A549 (cell line): ENCODE measurements at regions not wholly inside any gene's neighbourhood (a gene's known extent, or its start where the extent isn't known, plus 50 kb on each side); places are given as distances from the start of the nearest gene placed in this dataset.

ENCODE experiments used
- ATAC-seq, 2 experiments: fragments of 200-7000 bp in 1 of 2; fragments of >200 bp in 1 of 2; cut with Nextera tagmentation in 1 of 2; cut with Tn5 transposase in 1 of 2; 3 replicates each; pipeline versions ENCODE4 v1.8.0 to v1.9.1; 2018 to 2020; ENCODE audit warnings: mild to moderate bottlenecking in 1 of 2, moderate library complexity in 1 of 2
- CTCF ChIA-PET: fragments of 300-600 bp; sonication (Branson Sonifier 250); formaldehyde crosslinking; extraction: SDS; loops from one replicate; lab custom pipeline; 2021; ENCODE audit warnings: antibody characterized with exemption, inconsistent platforms; lab: Yijun Ruan, JAX
- POLR2A ChIA-PET: fragments of 350-600 bp; formaldehyde crosslinking; extraction: SDS; loops from one replicate; lab custom pipeline; 2021; ENCODE audit warnings: antibody characterized with exemption, inconsistent platforms; lab: Yijun Ruan, JAX
- DNase-seq, 2 experiments: peaks; one replicate each; pipeline versions ENCODE4 v3.0.0 to v3.0.0-alpha.2; 2011 to 2016; ENCODE audit warnings: low read depth in 1 of 2, low spot score in 1 of 2
- FAIRE-seq: peaks from 2 replicates; lab custom pipeline; 2011; peaks lifted over from hg19 to GRCh38; lab: Jason Lieb, UNC
- H3K27ac ChIP-seq, 2 experiments: fragments of >200 bp; sonication (Bioruptor Twin); formaldehyde crosslinking; 3 replicates each; pipeline ENCODE4 v1.5.1; 2016 to 2017
- H3K4me1 ChIP-seq: fragments of >200 bp; sonication (Bioruptor Twin); formaldehyde crosslinking; 3 replicates; pipeline ENCODE4 v1.6.1; 2016
- H3K4me2 ChIP-seq: fragments of >200 bp; sonication (Bioruptor Twin); formaldehyde crosslinking; 3 replicates; pipeline ENCODE4 v1.6.1; 2016
- H3K4me3 ChIP-seq: fragments of >200 bp; sonication (Bioruptor Twin); formaldehyde crosslinking; 3 replicates; pipeline ENCODE4 v1.5.1; 2016
- H3K9me3 ChIP-seq: fragments of >200 bp; sonication (Bioruptor Twin); formaldehyde crosslinking; 3 replicates; pipeline ENCODE4 v1.6.1; 2016
- ATOH8 ChIP-seq: fragments of 250-450 bp; sonication (Bioruptor Pico); IDR thresholded peaks from 2 replicates; pipeline ENCODE4 v1.5.0; 2020; ENCODE audit warnings: low read depth, mild to moderate bottlenecking, moderate library complexity
- BCL3 ChIP-seq: fragments of >200 bp; sonication (Bioruptor Twin); formaldehyde crosslinking; IDR thresholded peaks from 3 replicates; pipeline ENCODE4 v1.6.1; 2016
- BHLHE40 ChIP-seq: IDR thresholded peaks from 2 replicates; pipeline ENCODE4 v1.6.1; 2012; ENCODE audit warnings: low read depth, low read length, inconsistent platforms
- CBX2 ChIP-seq: fragments of 200-600 bp; sonication (generic); IDR thresholded peaks from 2 replicates; pipeline ENCODE4 v1.6.1; 2016; ENCODE audit warnings: low read depth, mild to moderate bottlenecking, borderline replicate concordance
- CBX8 ChIP-seq: fragments of 200-600 bp; sonication (generic); IDR thresholded peaks from 2 replicates; pipeline ENCODE4 v1.6.1; 2016
- CTCF ChIP-seq: fragments of >200 bp; sonication (Bioruptor Twin); formaldehyde crosslinking; IDR thresholded peaks from 3 replicates; pipeline ENCODE4 v1.5.1; 2016
- E2F6 ChIP-seq: IDR thresholded peaks from 2 replicates; pipeline ENCODE4 v1.6.1; 2012; ENCODE audit warnings: low read depth, borderline replicate concordance
- EHF ChIP-seq: fragments of 250-450 bp; sonication (Bioruptor Pico); IDR thresholded peaks from 2 replicates; pipeline ENCODE4 v1.5.0; 2020; ENCODE audit warnings: mild to moderate bottlenecking
- EHMT2 ChIP-seq: fragments of 200-600 bp; sonication (generic); IDR thresholded peaks from 2 replicates; pipeline ENCODE4 v1.6.1; 2016; ENCODE audit warnings: antibody characterized with exemption, low read depth, mild to moderate bottlenecking, moderate library complexity
- FOSL2 ChIP-seq, 2 experiments: fragments of 450-650 bp in 1 of 2; fragments of >200 bp in 1 of 2; sonication (Bioruptor Twin) in 1 of 2; formaldehyde crosslinking; IDR thresholded peaks; 2 replicates each; pipeline versions ENCODE4 v1.5.0 to v1.6.1; 2016 to 2020; ENCODE audit warnings: mild to moderate bottlenecking in 1 of 2, moderate library complexity in 1 of 2
- GATA3 ChIP-seq: IDR thresholded peaks from 2 replicates; pipeline ENCODE4 v1.6.1; 2012; ENCODE audit warnings: borderline replicate concordance
- HDAC2 ChIP-seq: fragments of 200-600 bp; sonication (generic); IDR thresholded peaks from 2 replicates; pipeline ENCODE4 v1.6.1; 2016
- HEYL ChIP-seq: fragments of 250-450 bp; sonication (Bioruptor Pico); IDR thresholded peaks from 2 replicates; pipeline ENCODE4 v1.8.0; 2021; ENCODE audit warnings: mild to moderate bottlenecking, moderate library complexity
- HMGXB4 ChIP-seq: fragments of 250-450 bp; sonication (Bioruptor Pico); IDR thresholded peaks from 2 replicates; pipeline ENCODE4 v1.5.0; 2021; ENCODE audit warnings: mild to moderate bottlenecking, moderate library complexity, borderline replicate concordance
- HOXB13 ChIP-seq: fragments of 250-450 bp; sonication (Bioruptor Pico); IDR thresholded peaks from 2 replicates; pipeline ENCODE4 v1.5.0; 2020; ENCODE audit warnings: low read depth, mild to moderate bottlenecking, moderate library complexity
- JUNB ChIP-seq: fragments of >200 bp; sonication (Bioruptor Twin); formaldehyde crosslinking; IDR thresholded peaks from 2 replicates; pipeline ENCODE4 v1.6.1; 2016
- KDM1A ChIP-seq: fragments of 200-600 bp; sonication (generic); IDR thresholded peaks from 2 replicates; pipeline ENCODE4 v1.6.1; 2016; ENCODE audit warnings: low read depth, mild to moderate bottlenecking
- KDM5A ChIP-seq: fragments of 200-600 bp; sonication (generic); IDR thresholded peaks from 2 replicates; pipeline ENCODE4 v1.6.1; 2016; ENCODE audit warnings: antibody characterized with exemption, mild to moderate bottlenecking
- MAX ChIP-seq: IDR thresholded peaks from 2 replicates; pipeline ENCODE4 v1.6.1; 2012
- MAZ ChIP-seq: fragments of 150-350 bp; IDR thresholded peaks from 2 replicates; pipeline ENCODE4 v1.6.1; 2014; ENCODE audit warnings: antibody characterized with exemption, low read depth, low read length, borderline replicate concordance
- NFE2L2 ChIP-seq: fragments of 150-350 bp; conservative IDR thresholded peaks from 2 replicates; pipeline ENCODE4 v1.6.1; 2014; ENCODE audit warnings: low read length
- NPAS2 ChIP-seq: fragments of 250-450 bp; sonication (Bioruptor Pico); IDR thresholded peaks from 2 replicates; pipeline ENCODE4 v1.8.0; 2022; ENCODE audit warnings: mild to moderate bottlenecking, moderate library complexity, borderline replicate concordance
- POLR2A ChIP-seq: IDR thresholded peaks from 2 replicates; pipeline ENCODE4 v1.6.1; 2012; ENCODE audit warnings: mild to moderate bottlenecking, low read length
- POLR2AphosphoS2 ChIP-seq: conservative IDR thresholded peaks from 2 replicates; pipeline ENCODE4 v1.6.1; 2012; ENCODE audit warnings: low read length, improper control_type of control experiment, inconsistent platforms
- RFX5 ChIP-seq: fragments of 450-650 bp; IDR thresholded peaks from 2 replicates; pipeline ENCODE4 v1.7.1; 2014; ENCODE audit warnings: antibody characterized with exemption, mild to moderate bottlenecking, moderate library complexity
- SMC3 ChIP-seq: fragments of >200 bp; sonication (Bioruptor Twin); formaldehyde crosslinking; IDR thresholded peaks from 3 replicates; pipeline ENCODE4 v1.6.1; 2018; ENCODE audit warnings: inconsistent platforms
- USF2 ChIP-seq: fragments of 450-650 bp; IDR thresholded peaks from 2 replicates; pipeline ENCODE4 v1.6.1; 2014; ENCODE audit warnings: antibody characterized with exemption
- ZNF302 ChIP-seq: fragments of 250-450 bp; sonication (Bioruptor Pico); IDR thresholded peaks from 2 replicates; pipeline ENCODE4 v1.9.0; 2021; ENCODE audit warnings: inconsistent platforms, mild to moderate bottlenecking, moderate library complexity
- ZSCAN20 ChIP-seq: fragments of 250-450 bp; sonication (Bioruptor Pico); IDR thresholded peaks from 2 replicates; pipeline ENCODE4 v1.8.0; 2022; ENCODE audit warnings: mild to moderate bottlenecking, moderate library complexity
- WGBS: methylation state at CpG from one replicate; pipeline ENCODE4 v1.1.6; 2017; ENCODE audit errors: missing lambda C conversion rate; 5-methylcytosine and 5-hydroxymethylcytosine counted together

GRCh38 chr10:78356291-78356900 is 322.7 kb downstream of the RPS24 start:
- WGBS = 70% methylated on average over 10 of the region's 10 CpGs
- H3K4me1 ChIP-seq = no peaks in the 10 kb centered on the region
- no peak overlapping the region for H3K27ac ChIP-seq
- no peak overlapping the region for H3K4me2 ChIP-seq
- no peak overlapping the region for H3K4me3 ChIP-seq
- ChIA-PET POLR2A (no interaction called here), CTCF (no interaction called here)
- no peak for DNase-seq
- ATAC-seq = no peak
- FAIRE-seq = no peak
- TF ChIP-seq GATA3 = no peak
- no peak for TF ChIP-seq ZNF302
- no peak for TF ChIP-seq MAX
- TF ChIP-seq HMGXB4 (CRISPR knock-in tag) = no peak
- TF ChIP-seq BHLHE40 = no peak
- TF ChIP-seq CBX2 = no peak
- TF ChIP-seq RFX5 = no peak
- TF ChIP-seq KDM1A = no peak
- no peak for TF ChIP-seq USF2
- no peak for TF ChIP-seq E2F6
- no peak for TF ChIP-seq KDM5A
- TF ChIP-seq FOSL2 (IDR thresholded peaks at IDR 0.05) = no peak
- no peak for TF ChIP-seq FOSL2 (CRISPR knock-in tag; IDR thresholded peaks at IDR 0.05)
- TF ChIP-seq BCL3 = no peak
- no peak for TF ChIP-seq MAZ
- no peaks in the 10 kb centered on the region for H3K9me3 ChIP-seq

- FAIRE-seq = no peak
- no peak for DNase-seq
- no peak overlapping the region for H3K4me2 ChIP-seq
- CTCF ChIA-PET = interaction anchor here (1.3 kb wide), 1 partner anchor 9 kb away, joined by 5 read pairs; no protein-coding TSS in a partner anchor
- no peak for ATAC-seq
- no peak overlapping the region for H3K4me3 ChIP-seq
- TF ChIP-seq JUNB (no peak), NFE2L2 (no peak), EHF (CRISPR knock-in tag) (no peak), POLR2A (no peak), HDAC2 (no peak), ZSCAN20 (CRISPR knock-in tag) (no peak), CBX8 (no peak), ATOH8 (CRISPR knock-in tag) (no peak), NPAS2 (CRISPR knock-in tag) (no peak), EHMT2 (no peak), SMC3 (no peak), POLR2AphosphoS2 (no peak), HOXB13 (CRISPR knock-in tag) (no peak), HEYL (CRISPR knock-in tag) (no peak), CTCF (no peak)
- TF ChIP-seq, all 56 proteins: peak for 0
- POLR2A ChIA-PET = no interaction called here
- Histone ChIP-seq H3K4me1 (no peaks in the 10 kb centered on the region), H3K9me3 (no peaks in the 10 kb centered on the region), H3K27ac (no peak overlapping the region)
- WGBS = 66% methylated on average over 16 of the region's 16 CpGs
These were observed 323.7 kb downstream of the RPS24 start for GRCh38 chr10:78357141-78358063.
